ENCODE measurements at regions not wholly inside any gene's neighbourhood (a gene's known extent, or its start where the extent isn't known, plus 50 kb on each side); places are given as distances from the start of the nearest gene placed in this dataset.

GRCh38 chr4:152022543-152022942 is 261.7 kb upstream of the GATB start:
- TF ChIP-seq CTCF (IDR thresholded peaks at IDR 0.05 in 8 of 11, conservative IDR thresholded peaks at IDR 0.05 in 3 of 11) (no peak), POLR2AphosphoS5 (IDR thresholded peaks at IDR 0.05) (no peak), POLR2A (IDR thresholded peaks at IDR 0.05) (no peak)
